Mononuclear cell (primary cell): ENCODE measurements at regions not wholly inside any gene's neighbourhood (a gene's known extent, or its start where the extent isn't known, plus 50 kb on each side); places are given as distances from the start of the nearest gene placed in this dataset.

Source experiments
- H3K27me3 ChIP-seq: 2 replicates; pipeline ENCODE4 v1.6.0; 2011; ENCODE audit warnings: low read length, control low read depth; ENCODE audit not compliant: insufficient read depth
- H3K4me1 ChIP-seq: 2 replicates; pipeline ENCODE4 v1.5.1; 2011; ENCODE audit warnings: mild to moderate bottlenecking, low read length, control low read depth; ENCODE audit not compliant: insufficient read depth
- H3K4me3 ChIP-seq: 2 replicates; pipeline ENCODE4 v1.5.1; 2011; ENCODE audit warnings: mild to moderate bottlenecking, low read length, moderate library complexity
- H3K9me3 ChIP-seq: 2 replicates; pipeline ENCODE4 v1.5.1; 2011; ENCODE audit warnings: low read depth, mild to moderate bottlenecking, control low read depth, low read length

DNA sequence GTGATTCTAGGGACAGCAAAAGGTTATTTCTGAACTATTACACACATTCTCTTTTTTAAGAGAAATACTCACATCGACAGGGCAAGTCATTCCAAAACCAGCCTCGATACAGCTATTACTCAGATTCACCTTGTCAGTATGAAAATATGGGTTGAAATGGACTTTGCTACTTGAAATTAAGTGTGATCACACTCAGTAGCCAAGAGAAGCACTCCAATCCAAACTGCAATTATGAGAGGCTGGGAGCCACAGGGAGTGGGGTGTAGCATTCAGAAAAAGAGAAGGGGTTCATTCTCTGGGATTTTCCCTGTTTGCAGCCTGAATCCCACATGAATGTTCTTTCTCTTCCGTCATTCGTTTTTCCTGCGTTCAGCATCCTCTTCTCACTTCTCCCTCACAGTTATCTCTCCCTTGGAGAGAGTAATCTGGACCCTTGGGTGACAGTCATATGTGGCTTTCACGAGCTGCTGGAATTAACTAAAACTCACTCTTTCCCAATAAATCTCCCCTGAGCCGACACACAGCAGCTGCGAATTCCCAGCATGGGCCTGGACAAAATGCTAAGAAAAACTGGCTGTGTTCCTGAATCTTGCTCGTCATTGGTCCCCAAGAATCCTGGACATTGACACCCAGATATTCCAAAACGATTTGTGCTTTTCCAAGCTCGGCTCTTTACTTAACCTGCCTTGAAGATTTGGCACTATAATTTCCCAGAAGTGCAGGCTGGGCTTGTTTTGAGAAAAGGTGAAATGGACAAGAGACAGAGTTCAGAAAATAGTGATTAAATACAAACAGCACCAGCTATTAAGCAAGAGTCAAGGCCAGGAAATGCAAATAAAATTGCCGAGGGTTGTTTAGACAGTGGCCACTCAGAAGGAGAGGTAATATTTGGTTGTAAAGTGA lies 199.5 kb upstream of the PLEKHG7 start:
- Histone ChIP-seq H3K9me3 (no peaks in the 10 kb centered on the region), H3K27me3 (no peaks in the 10 kb centered on the region), H3K4me3 (no peak overlapping the region), H3K4me1 (peaks cover 56% of the 10 kb centered on the region)

DNA sequence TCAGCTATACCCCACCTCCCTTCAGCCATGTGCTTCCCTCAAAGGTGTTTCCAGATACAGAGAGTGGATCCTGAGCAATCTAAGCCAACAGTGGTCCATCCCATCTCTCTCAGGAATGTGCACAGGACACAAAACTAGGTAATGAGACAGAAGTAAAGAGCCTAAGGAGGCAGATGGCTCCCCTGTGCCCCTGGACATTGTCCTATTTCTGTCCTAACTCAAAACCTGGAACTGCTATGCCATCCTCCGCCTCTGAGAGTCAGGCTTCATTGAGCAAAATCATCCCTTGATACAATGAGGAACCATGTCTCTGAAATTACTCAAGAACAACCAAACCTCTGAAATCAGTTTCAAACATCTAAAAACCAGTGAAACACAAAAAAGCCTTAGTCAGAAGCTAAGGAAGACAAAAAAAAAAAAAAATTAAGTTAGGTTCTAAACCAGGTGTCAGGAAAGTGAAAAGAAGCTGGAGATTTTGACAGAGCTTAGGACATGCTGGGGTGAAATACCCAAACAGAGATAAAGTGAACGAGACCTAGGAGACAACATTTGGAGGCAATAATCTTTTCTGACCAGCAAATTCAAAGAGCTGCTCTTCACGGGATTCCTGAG lies 200.3 kb upstream of the PLEKHG7 start:
- no peak overlapping the region for H3K4me3 ChIP-seq
- H3K4me1 ChIP-seq = peaks cover 56% of the 10 kb centered on the region
- H3K9me3 ChIP-seq = no peaks in the 10 kb centered on the region
- H3K27me3 ChIP-seq = no peaks in the 10 kb centered on the region

DNA sequence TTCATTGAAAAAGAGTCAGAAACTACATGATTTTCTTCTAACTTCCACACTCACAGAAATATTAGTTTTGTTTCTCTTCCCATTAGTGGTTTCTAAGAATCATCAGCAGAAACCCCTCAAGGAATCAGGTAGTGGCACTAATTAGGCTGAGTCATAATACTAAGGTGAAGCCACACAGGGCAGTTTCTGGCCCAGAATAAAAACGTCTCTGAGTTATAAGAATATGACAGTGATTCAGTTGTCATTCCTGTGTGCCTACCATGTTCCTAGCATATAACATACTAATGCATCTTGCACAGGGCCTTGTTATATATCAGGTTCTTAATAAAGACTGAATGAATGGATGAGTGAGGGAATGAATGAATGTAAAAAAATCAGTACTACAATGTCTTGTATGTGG lies 206.0 kb upstream of the PLEKHG7 start:
- H3K27me3 ChIP-seq = no peaks in the 10 kb centered on the region
- H3K4me1 ChIP-seq = peaks cover 12% of the 10 kb centered on the region
- H3K4me3 ChIP-seq = no peak overlapping the region
- H3K9me3 ChIP-seq = no peaks in the 10 kb centered on the region

DNA sequence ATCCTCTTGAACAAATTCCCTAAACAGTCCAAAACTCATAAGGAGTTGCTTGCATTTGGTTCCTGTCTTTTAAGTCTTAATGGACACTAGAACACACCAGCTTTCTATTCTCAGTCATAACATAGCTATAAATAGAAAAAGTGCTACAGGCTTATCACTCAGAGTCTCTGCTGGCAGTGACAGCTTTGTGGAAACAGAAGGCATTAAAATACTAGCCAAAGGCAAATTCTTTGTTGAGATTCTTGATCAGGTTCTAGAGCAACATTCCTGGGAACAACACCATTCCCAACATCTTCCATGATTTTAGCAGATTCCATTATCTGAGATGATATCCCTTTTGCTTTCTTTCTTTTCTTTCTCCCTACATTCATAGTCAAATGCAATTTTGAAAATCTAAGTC lies 207.7 kb upstream of the PLEKHG7 start:
- Histone ChIP-seq H3K4me3 (no peak overlapping the region), H3K9me3 (no peaks in the 10 kb centered on the region), H3K27me3 (no peaks in the 10 kb centered on the region), H3K4me1 (peaks cover 10% of the 10 kb centered on the region)

GRCh38 chr12:92493816-92494215 lies 209.0 kb upstream of the PLEKHG7 start:
- Histone ChIP-seq H3K4me1 (peaks cover 9% of the 10 kb centered on the region), H3K27me3 (no peaks in the 10 kb centered on the region)

DNA sequence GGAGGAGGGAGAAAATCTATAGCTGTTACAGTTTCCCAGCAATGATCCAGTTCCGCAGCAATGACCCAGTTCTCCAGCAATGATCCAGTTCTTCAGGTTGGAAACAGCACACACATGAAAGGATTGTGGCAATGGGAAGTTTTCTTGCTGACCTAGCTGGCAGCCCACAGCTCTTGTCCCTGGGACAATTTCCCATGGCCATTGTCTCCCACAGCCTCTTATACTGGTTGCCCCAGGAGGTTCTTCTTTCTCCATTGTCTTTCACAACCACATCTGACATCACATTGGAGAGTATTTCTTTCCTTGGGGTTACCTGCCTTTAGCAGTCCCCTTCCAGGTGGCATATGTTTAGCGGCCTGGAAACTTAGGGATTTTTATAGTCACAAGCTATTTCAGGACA lies 209.8 kb upstream of the PLEKHG7 start:
- Histone ChIP-seq H3K4me1 (peaks cover 6% of the 10 kb centered on the region), H3K4me3 (no peak overlapping the region), H3K9me3 (no peaks in the 10 kb centered on the region), H3K27me3 (no peaks in the 10 kb centered on the region)

More at GRCh38 chr12:92493816-92494215, 209.0 kb upstream of the PLEKHG7 start:
- H3K9me3 ChIP-seq = no peaks in the 10 kb centered on the region
- no peak overlapping the region for H3K4me3 ChIP-seq

DNA sequence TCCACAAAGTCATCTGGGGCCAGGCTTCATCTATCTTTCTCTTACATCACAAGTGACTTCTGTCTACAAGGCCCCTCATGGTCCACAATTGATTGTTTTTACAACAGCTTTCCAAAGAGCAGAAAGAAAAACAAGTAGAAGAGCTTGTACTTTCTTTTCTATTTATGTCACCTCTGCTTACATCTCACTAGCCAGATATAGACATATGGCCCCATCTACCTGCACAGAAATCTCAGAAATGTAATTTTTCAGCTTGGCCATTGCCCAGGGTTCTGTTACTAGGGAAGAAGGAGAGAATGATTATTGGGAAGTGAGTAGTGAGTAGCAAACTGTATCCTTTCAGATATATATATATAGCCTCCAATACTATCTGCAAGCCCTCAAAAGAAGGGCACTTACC lies 210.5 kb upstream of the PLEKHG7 start:
- peaks cover 6% of the 10 kb centered on the region for H3K4me1 ChIP-seq
- no peaks in the 10 kb centered on the region for H3K9me3 ChIP-seq
- H3K27me3 ChIP-seq = no peaks in the 10 kb centered on the region
- H3K4me3 ChIP-seq = no peak overlapping the region

DNA sequence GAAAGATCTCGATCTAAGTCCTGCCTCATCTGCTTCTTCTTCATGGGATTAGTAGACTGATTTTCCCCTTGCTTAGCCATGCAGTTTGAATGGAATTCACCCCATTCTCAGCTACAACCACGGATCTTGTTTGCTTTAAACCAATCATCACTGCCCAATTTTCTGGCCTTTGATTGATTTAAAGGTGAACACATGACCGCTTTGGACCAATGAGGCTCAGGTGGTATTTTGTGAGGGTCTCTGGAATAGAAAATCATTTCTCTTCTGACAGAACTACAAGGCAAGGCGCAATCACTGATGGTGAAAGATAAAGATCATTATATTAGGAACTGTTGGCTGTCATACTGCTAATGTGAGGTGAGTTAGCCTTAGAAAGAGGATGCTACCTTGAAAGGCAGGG lies 213.0 kb upstream of the PLEKHG7 start:
- H3K4me1 ChIP-seq = peaks cover 14% of the 10 kb centered on the region
- H3K9me3 ChIP-seq = no peaks in the 10 kb centered on the region
- no peak overlapping the region for H3K4me3 ChIP-seq
- no peaks in the 10 kb centered on the region for H3K27me3 ChIP-seq

DNA sequence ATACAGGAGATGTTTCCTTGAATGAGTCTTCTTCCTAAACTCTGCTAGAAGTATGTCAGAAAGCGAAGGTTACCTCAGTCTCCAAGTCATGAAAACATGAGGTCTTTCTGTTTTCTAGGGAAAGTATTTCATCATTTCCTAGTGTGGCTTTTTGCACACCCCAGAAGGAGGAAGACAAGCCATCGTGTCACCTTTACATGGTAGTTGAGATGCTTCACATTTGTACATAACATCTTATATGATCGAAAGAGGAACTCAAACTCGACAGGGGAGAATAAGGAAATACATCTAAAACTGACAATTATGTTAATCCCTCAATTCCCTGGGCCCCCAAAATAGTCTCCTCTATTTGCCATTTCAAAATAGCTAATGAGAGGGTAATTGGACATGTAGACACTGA lies 214.1 kb upstream of the PLEKHG7 start:
- Histone ChIP-seq H3K9me3 (no peaks in the 10 kb centered on the region), H3K4me3 (no peak overlapping the region), H3K4me1 (peaks cover 14% of the 10 kb centered on the region), H3K27me3 (no peaks in the 10 kb centered on the region)

DNA sequence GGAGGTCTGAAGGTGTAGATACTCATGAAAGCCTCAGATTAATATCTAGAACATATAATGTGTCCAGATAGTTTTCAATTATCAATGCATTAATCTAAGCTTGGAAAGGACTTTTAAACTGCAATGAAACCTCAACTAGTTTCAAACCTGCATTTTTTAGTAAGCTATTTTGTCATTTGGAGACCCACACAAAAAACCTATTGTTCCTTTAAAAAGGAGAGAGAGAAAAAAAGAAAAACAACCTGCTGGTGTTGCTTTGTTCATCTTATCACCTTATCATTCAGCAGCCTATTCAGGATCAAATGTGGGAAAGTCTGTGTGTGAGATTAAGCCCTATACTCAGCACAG lies 215.7 kb upstream of the PLEKHG7 start:
- H3K4me1 ChIP-seq = peaks cover 14% of the 10 kb centered on the region
- no peak overlapping the region for H3K4me3 ChIP-seq
- no peaks in the 10 kb centered on the region for H3K27me3 ChIP-seq
- H3K9me3 ChIP-seq = no peaks in the 10 kb centered on the region

GRCh38 chr12:92486443-92487137 lies 216.2 kb upstream of the PLEKHG7 start:
- peaks cover 14% of the 10 kb centered on the region for H3K4me1 ChIP-seq
- no peak overlapping the region for H3K4me3 ChIP-seq
- H3K9me3 ChIP-seq = no peaks in the 10 kb centered on the region
- no peaks in the 10 kb centered on the region for H3K27me3 ChIP-seq

GRCh38 chr12:92485351-92486348 lies 217.1 kb upstream of the PLEKHG7 start:
- no peak overlapping the region for H3K4me3 ChIP-seq

GRCh38 chr12:92482599-92482998 lies 220.2 kb upstream of the PLEKHG7 start:
- peaks cover 14% of the 10 kb centered on the region for H3K4me1 ChIP-seq
- no peak overlapping the region for H3K4me3 ChIP-seq
- no peaks in the 10 kb centered on the region for H3K27me3 ChIP-seq
- no peaks in the 10 kb centered on the region for H3K9me3 ChIP-seq

More at GRCh38 chr12:92485351-92486348, 217.1 kb upstream of the PLEKHG7 start:
- Histone ChIP-seq H3K9me3 (no peaks in the 10 kb centered on the region), H3K4me1 (peaks cover 14% of the 10 kb centered on the region), H3K27me3 (no peaks in the 10 kb centered on the region)

DNA sequence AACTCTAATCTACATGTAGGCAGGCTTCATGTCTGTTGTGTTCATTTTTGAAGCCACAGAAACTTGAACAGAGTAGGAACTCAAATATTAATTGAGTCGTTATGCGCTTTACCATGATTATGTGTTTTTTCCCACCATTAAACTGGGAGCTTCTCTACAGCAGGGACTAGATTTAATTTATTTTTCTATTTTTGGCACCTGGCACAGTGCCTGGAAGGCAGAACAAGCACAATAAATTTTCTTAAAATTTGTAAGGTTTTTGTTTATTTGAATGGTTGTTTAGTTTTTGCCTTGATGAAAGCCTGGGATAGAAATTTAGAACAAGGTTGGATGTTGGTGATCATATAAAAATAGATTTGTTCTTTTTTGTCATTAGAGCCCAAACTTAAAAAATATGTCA lies 221.7 kb upstream of the PLEKHG7 start:
- Histone ChIP-seq H3K9me3 (no peaks in the 10 kb centered on the region), H3K4me3 (no peak overlapping the region), H3K27me3 (no peaks in the 10 kb centered on the region), H3K4me1 (peaks cover 9% of the 10 kb centered on the region)
